ENCODE measurements at regions not wholly inside any gene's neighbourhood (a gene's known extent, or its start where the extent isn't known, plus 50 kb on each side); places are given as distances from the start of the nearest gene placed in this dataset.

DNA sequence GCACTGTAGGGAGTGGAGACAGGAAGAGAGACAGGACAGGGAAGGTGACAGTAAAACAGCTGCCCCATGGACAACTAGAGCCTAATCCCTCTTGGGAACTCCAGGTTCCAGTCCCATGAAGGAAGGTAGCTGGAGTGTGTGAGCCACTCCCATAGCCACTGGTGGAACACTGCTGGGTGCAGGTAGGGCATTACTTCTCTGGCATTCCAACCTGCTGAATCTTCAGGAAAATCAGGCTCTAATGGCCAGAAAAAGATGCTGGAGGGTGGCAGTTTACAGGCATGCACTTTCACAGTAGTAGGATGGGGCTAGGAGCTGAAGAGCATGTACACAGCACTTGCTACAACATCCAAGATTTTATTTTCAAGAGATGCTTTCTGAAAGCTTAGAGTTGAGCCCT, 259.4 kb downstream of the AUH start:
- TF ChIP-seq, protein P1, sequence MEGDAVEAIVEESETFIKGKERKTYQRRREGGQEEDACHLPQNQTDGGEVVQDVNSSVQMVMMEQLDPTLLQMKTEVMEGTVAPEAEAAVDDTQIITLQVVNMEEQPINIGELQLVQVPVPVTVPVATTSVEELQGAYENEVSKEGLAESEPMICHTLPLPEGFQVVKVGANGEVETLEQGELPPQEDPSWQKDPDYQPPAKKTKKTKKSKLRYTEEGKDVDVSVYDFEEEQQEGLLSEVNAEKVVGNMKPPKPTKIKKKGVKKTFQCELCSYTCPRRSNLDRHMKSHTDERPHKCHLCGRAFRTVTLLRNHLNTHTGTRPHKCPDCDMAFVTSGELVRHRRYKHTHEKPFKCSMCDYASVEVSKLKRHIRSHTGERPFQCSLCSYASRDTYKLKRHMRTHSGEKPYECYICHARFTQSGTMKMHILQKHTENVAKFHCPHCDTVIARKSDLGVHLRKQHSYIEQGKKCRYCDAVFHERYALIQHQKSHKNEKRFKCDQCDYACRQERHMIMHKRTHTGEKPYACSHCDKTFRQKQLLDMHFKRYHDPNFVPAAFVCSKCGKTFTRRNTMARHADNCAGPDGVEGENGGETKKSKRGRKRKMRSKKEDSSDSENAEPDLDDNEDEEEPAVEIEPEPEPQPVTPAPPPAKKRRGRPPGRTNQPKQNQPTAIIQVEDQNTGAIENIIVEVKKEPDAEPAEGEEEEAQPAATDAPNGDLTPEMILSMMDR (IDR thresholded peaks at IDR 0.05) = no peak
- no peak for TF ChIP-seq POLR2A (IDR thresholded peaks at IDR 0.05)

Measured in esophagus squamous epithelium (tissue), 4 donors.